Neural cell (in vitro differentiated cells): ENCODE measurements at regions not wholly inside any gene's neighbourhood (a gene's known extent, or its start where the extent isn't known, plus 50 kb on each side); places are given as distances from the start of the nearest gene placed in this dataset.

Experiments
- H2AFZ ChIP-seq: fragments of 200-600, 300-800 bp; sonication (generic), shearing (Covaris generic); 2 replicates; pipeline ENCODE4 v1.6.0; 2014; ENCODE audit warnings: low read depth, mild to moderate bottlenecking, antibody characterized with exemption, low read length, moderate library complexity
- H3F3A ChIP-seq: fragments of 200-600 bp; shearing (Covaris generic); 2 replicates; pipeline ENCODE4 v1.6.1; 2016; ENCODE audit warnings: mild to moderate bottlenecking, moderate library complexity, mixed read lengths, antibody characterized with exemption, low read length; ENCODE audit not compliant: insufficient read depth, poor library complexity, severe bottlenecking
- H3K27ac ChIP-seq: fragments of 200-600, 300-800 bp; sonication (generic), shearing (Covaris generic); 2 replicates; pipeline ENCODE4 v1.5.1; 2014; ENCODE audit warnings: mild to moderate bottlenecking, low read length, moderate library complexity
- H3K27me3 ChIP-seq: fragments of 300-800, 200-600 bp; sonication (generic), shearing (Covaris generic); 2 replicates; pipeline ENCODE4 v1.6.0; 2014; ENCODE audit warnings: mild to moderate bottlenecking, low read depth, low read length, moderate library complexity; ENCODE audit not compliant: insufficient read depth
- H3K36me3 ChIP-seq: fragments of 300-800, 200-600 bp; sonication (generic), shearing (Covaris generic); 2 replicates; pipeline ENCODE4 v1.5.1; 2014; ENCODE audit warnings: mild to moderate bottlenecking, antibody characterized with exemption, low read length, moderate library complexity; ENCODE audit not compliant: insufficient read depth
- H3K4me2 ChIP-seq: fragments of 300-800, 200-600 bp; sonication (generic), shearing (Covaris generic); 2 replicates; pipeline ENCODE4 v1.6.0; 2014; ENCODE audit warnings: mild to moderate bottlenecking, low read length
- H3K4me3 ChIP-seq: fragments of 300-800, 200-600 bp; sonication (generic), shearing (Covaris generic); 2 replicates; pipeline ENCODE4 v1.5.1; 2014; ENCODE audit warnings: mild to moderate bottlenecking, low read length, moderate library complexity
- H3K79me2 ChIP-seq: fragments of 200-600 bp; shearing (Covaris generic); replicated peaks from 2 replicates; pipeline ENCODE4 v1.6.0; 2014; ENCODE audit warnings: mild to moderate bottlenecking, low read length, moderate library complexity; ENCODE audit not compliant: insufficient read depth
- H3K9ac ChIP-seq: fragments of 300-800, 200-600 bp; sonication (generic), shearing (Covaris generic); 2 replicates; pipeline ENCODE4 v1.6.1; 2016; ENCODE audit warnings: mild to moderate bottlenecking, low read length, mixed read lengths
- H3K9me2 ChIP-seq: fragments of 200-600 bp; shearing (Covaris generic); 2 replicates; pipeline ENCODE4 v1.6.1; 2016; ENCODE audit warnings: mild to moderate bottlenecking, low read length, mixed read lengths; ENCODE audit not compliant: insufficient read depth
- H3K9me3 ChIP-seq: fragments of 200-600, 300-800 bp; sonication (generic), shearing (Covaris generic); 2 replicates; pipeline ENCODE4 v1.6.1; 2016; ENCODE audit warnings: mild to moderate bottlenecking, mixed run types, low read length, moderate library complexity, mixed read lengths
- H4K20me1 ChIP-seq: fragments of 200-600 bp; shearing (Covaris generic); 2 replicates; pipeline ENCODE4 v1.6.1; 2016; ENCODE audit warnings: mild to moderate bottlenecking, mixed run types; ENCODE audit not compliant: insufficient read depth
- CTCF ChIP-seq: fragments of 450-650 bp; IDR thresholded peaks from 2 replicates; pipeline ENCODE4 v1.5.1; 2014; ENCODE audit warnings: antibody characterized with exemption, mild to moderate bottlenecking, moderate library complexity; ENCODE audit not compliant: poor library complexity, severe bottlenecking
- EP300 ChIP-seq: fragments of 450-650 bp; conservative IDR thresholded peaks from 2 replicates; pipeline ENCODE4 v1.6.1; 2014; ENCODE audit warnings: antibody characterized with exemption, mild to moderate bottlenecking, moderate library complexity; ENCODE audit not compliant: poor library complexity, severe bottlenecking
- EZH2 ChIP-seq: fragments of 200-600, 300-800 bp; shearing (Covaris generic), sonication (generic); IDR thresholded peaks from 2 replicates; pipeline ENCODE4 v1.6.1; 2014; ENCODE audit warnings: antibody characterized with exemption, low read length, borderline replicate concordance, mild to moderate bottlenecking; ENCODE audit not compliant: insufficient read depth, poor library complexity, severe bottlenecking
- MXI1 ChIP-seq: fragments of 450-650 bp; conservative IDR thresholded peaks from 2 replicates; pipeline ENCODE4 v1.6.1; 2014; ENCODE audit warnings: antibody characterized with exemption, mild to moderate bottlenecking; ENCODE audit not compliant: poor library complexity, severe bottlenecking
- POLR2AphosphoS5 ChIP-seq: IDR thresholded peaks from 2 replicates; pipeline ENCODE4 v1.6.1; 2012
- RAD21 ChIP-seq: fragments of 450-650 bp; conservative IDR thresholded peaks from 2 replicates; pipeline ENCODE4 v1.6.1; 2014; ENCODE audit warnings: antibody characterized with exemption, mild to moderate bottlenecking, moderate library complexity
- REST ChIP-seq: IDR thresholded peaks from 2 replicates; pipeline ENCODE4 v1.6.1; 2012; ENCODE audit warnings: borderline replicate concordance
- SMC3 ChIP-seq: fragments of 450-650 bp; conservative IDR thresholded peaks from 2 replicates; pipeline ENCODE4 v1.6.1; 2014; ENCODE audit warnings: antibody characterized with exemption, mild to moderate bottlenecking, moderate library complexity; ENCODE audit not compliant: poor library complexity
- TAF1 ChIP-seq: IDR thresholded peaks from 2 replicates; pipeline ENCODE4 v1.6.1; 2012; ENCODE audit warnings: low read depth

GRCh38 chr12:13584541-13584940 is 388.0 kb downstream of the EMP1 start:
- Histone ChIP-seq H3K4me3 (no peak overlapping the region), H3K9ac (no peak overlapping the region), H3K9me2 (no peaks in the 10 kb centered on the region), H3K27me3 (no peaks in the 10 kb centered on the region), H3K36me3 (no peaks in the 10 kb centered on the region), H2AFZ (no peak overlapping the region), H3K9me3 (no peaks in the 10 kb centered on the region), H3K79me2 (no peaks in the 10 kb centered on the region), H3K4me2 (no peak overlapping the region), H3K27ac (no peak overlapping the region), H3F3A (no peaks in the 10 kb centered on the region), H4K20me1 (no peaks in the 10 kb centered on the region)
- no peak for TF ChIP-seq MXI1
- TF ChIP-seq EZH2 = no peak
- TF ChIP-seq POLR2AphosphoS5 = no peak
- TF ChIP-seq RAD21 = no peak
- no peak for TF ChIP-seq EP300
- no peak for TF ChIP-seq SMC3
- no peak for TF ChIP-seq REST
- TF ChIP-seq TAF1 = no peak

GRCh38 chr12:13583630-13584029 is 387.1 kb downstream of the EMP1 start:
- no peak overlapping the region for H3K4me3 ChIP-seq
- no peaks in the 10 kb centered on the region for H3K36me3 ChIP-seq
- no peaks in the 10 kb centered on the region for H3K9me3 ChIP-seq
- H3K79me2 ChIP-seq = no peaks in the 10 kb centered on the region
- TF ChIP-seq MXI1 (no peak), EZH2 (no peak), RAD21 (no peak), EP300 (no peak), SMC3 (no peak), TAF1 (no peak), REST (no peak), CTCF (no peak)
- H3F3A ChIP-seq = no peaks in the 10 kb centered on the region
- H3K9ac ChIP-seq = no peak overlapping the region
- no peaks in the 10 kb centered on the region for H3K9me2 ChIP-seq
- no peak overlapping the region for H3K27ac ChIP-seq
- H4K20me1 ChIP-seq = no peaks in the 10 kb centered on the region
- no peak overlapping the region for H3K4me2 ChIP-seq
- H3K27me3 ChIP-seq = no peaks in the 10 kb centered on the region
- no peak overlapping the region for H2AFZ ChIP-seq
